ENCODE measurements at regions not wholly inside any gene's neighbourhood (a gene's known extent, or its start where the extent isn't known, plus 50 kb on each side); places are given as distances from the start of the nearest gene placed in this dataset.

DNA sequence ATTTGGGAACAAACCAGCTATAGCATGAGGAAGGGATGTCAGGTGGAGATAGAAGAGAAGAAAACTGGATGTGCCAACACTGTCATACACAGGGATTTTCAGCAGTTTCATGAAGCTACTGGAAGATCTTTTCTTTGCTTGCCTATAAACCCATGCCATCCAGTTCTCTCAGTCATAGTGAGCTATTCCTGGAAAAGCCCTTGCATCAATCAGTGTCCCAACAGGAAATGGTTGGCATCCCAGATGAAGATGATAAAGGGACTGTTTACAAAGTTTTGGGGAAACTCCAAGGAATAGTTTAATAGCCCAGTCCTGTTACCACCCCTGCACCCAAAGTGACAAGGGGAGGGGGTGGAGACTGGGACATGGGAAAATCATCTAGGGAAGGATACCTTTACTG is 58.5 kb upstream of the ARGLU1 start:
- Histone ChIP-seq H3K4me1 (ENCODE audit: control insufficient read depth in 1 of 2, insufficient read depth in 2 of 2, low read depth in 1 of 2, low read length in 1 of 2) (no peaks in the 10 kb centered on the region), H3K4me2 (no peak overlapping the region), H3K9me2 (no peaks in the 10 kb centered on the region), H3K9ac (no peak overlapping the region), H3K9me3 (no peaks in the 10 kb centered on the region), H3K27ac (ENCODE audit: low read depth in 2 of 2, low read length in 1 of 2) (no peak overlapping the region), H3K79me2 (ENCODE audit: insufficient read depth) (no peaks in the 10 kb centered on the region), H3K4me3 (ENCODE audit: low read depth in 2 of 2, low read length in 1 of 2) (no peak overlapping the region), H3K27me3 (ENCODE audit: insufficient read depth) (peaks cover 10% of the 10 kb centered on the region; the same call in 1 of the 2 replicates), H3K36me3 (replicated peaks in 1 of 2; ENCODE audit: control insufficient read depth in 1 of 2, insufficient read depth in 2 of 2, low read length in 1 of 2) (no peaks in the 10 kb centered on the region), H2AFZ (ENCODE audit: low read depth) (no peak overlapping the region), H4K20me1 (ENCODE audit: insufficient read depth) (no peaks in the 10 kb centered on the region), H3F3A (replicated peaks; ENCODE audit: insufficient read depth) (no peaks in the 10 kb centered on the region)
- POLR2A ChIA-PET = no interaction called here
- no peak for DNase-seq
- TF ChIP-seq, protein P1, sequence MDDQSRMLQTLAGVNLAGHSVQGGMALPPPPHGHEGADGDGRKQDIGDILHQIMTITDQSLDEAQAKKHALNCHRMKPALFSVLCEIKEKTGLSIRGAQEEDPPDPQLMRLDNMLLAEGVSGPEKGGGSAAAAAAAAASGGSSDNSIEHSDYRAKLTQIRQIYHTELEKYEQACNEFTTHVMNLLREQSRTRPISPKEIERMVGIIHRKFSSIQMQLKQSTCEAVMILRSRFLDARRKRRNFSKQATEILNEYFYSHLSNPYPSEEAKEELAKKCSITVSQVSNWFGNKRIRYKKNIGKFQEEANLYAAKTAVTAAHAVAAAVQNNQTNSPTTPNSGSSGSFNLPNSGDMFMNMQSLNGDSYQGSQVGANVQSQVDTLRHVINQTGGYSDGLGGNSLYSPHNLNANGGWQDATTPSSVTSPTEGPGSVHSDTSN (IDR thresholded peaks at IDR 0.05) = no peak
- TF ChIP-seq JUND (IDR thresholded peaks at IDR 0.05) (no peak), SIN3A (IDR thresholded peaks at IDR 0.05; ENCODE audit: borderline replicate concordance, low read depth, low read length) (no peak), RAD21 (IDR thresholded peaks at IDR 0.05; ENCODE audit: low read length) (no peak), YY1 (IDR thresholded peaks at IDR 0.05; ENCODE audit: low read depth) (no peak), FOXM1 (IDR thresholded peaks at IDR 0.05; ENCODE audit: low read depth) (no peak), SMC3 (IDR thresholded peaks at IDR 0.05; ENCODE audit: low read depth, low read length) (no peak), RXRA (IDR thresholded peaks at IDR 0.05; ENCODE audit: borderline replicate concordance, low read depth) (no peak), NRF1 (IDR thresholded peaks at IDR 0.05; ENCODE audit: low read depth, low read length) (no peak)
- TF ChIP-seq, protein P2, sequence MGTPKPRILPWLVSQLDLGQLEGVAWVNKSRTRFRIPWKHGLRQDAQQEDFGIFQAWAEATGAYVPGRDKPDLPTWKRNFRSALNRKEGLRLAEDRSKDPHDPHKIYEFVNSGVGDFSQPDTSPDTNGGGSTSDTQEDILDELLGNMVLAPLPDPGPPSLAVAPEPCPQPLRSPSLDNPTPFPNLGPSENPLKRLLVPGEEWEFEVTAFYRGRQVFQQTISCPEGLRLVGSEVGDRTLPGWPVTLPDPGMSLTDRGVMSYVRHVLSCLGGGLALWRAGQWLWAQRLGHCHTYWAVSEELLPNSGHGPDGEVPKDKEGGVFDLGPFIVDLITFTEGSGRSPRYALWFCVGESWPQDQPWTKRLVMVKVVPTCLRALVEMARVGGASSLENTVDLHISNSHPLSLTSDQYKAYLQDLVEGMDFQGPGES (IDR thresholded peaks at IDR 0.05; ENCODE audit: low read depth, low read length) = no peak
- TF ChIP-seq, protein P3, sequence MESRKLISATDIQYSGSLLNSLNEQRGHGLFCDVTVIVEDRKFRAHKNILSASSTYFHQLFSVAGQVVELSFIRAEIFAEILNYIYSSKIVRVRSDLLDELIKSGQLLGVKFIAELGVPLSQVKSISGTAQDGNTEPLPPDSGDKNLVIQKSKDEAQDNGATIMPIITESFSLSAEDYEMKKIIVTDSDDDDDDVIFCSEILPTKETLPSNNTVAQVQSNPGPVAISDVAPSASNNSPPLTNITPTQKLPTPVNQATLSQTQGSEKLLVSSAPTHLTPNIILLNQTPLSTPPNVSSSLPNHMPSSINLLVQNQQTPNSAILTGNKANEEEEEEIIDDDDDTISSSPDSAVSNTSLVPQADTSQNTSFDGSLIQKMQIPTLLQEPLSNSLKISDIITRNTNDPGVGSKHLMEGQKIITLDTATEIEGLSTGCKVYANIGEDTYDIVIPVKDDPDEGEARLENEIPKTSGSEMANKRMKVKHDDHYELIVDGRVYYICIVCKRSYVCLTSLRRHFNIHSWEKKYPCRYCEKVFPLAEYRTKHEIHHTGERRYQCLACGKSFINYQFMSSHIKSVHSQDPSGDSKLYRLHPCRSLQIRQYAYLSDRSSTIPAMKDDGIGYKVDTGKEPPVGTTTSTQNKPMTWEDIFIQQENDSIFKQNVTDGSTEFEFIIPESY (IDR thresholded peaks at IDR 0.05; ENCODE audit: borderline replicate concordance, low read depth) = no peak
- CTCF ChIA-PET = interaction anchor here (1.4 kb wide), 1 partner anchor 10 kb away, joined by 4 read pairs; no protein-coding TSS in a partner anchor

DNA sequence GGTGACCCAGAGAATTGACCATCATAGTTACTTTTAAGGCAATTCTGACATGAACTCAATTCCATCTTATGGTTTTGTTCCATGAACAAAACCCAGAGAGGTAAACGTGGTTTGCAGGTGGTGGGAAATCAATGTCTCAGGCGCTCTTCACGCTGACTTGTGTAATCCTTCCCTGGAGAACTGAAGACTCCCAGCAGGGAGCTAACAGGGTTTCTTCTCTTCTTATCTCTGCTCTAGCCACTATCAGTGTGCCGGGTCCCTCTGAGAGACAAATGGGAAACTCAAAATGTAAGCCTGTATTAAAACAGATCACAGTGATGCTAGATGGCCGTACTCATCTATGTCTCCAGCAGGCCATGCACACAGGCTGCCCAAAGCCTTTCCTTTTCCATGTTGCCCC is 57.6 kb upstream of the ARGLU1 start:
- Histone ChIP-seq H3K4me2 (no peak overlapping the region), H3K9me3 (no peaks in the 10 kb centered on the region), H3K36me3 (replicated peaks in 1 of 2; ENCODE audit: control insufficient read depth in 1 of 2, insufficient read depth in 2 of 2, low read length in 1 of 2) (no peaks in the 10 kb centered on the region), H3K79me2 (ENCODE audit: insufficient read depth) (no peaks in the 10 kb centered on the region), H3K27me3 (ENCODE audit: insufficient read depth) (peaks cover 15% of the 10 kb centered on the region; the same call in 1 of the 2 replicates), H3K4me1 (ENCODE audit: control insufficient read depth in 1 of 2, insufficient read depth in 2 of 2, low read depth in 1 of 2, low read length in 1 of 2) (no peaks in the 10 kb centered on the region), H4K20me1 (ENCODE audit: insufficient read depth) (no peaks in the 10 kb centered on the region), H3K9ac (no peak overlapping the region), H3K27ac (ENCODE audit: low read depth in 2 of 2, low read length in 1 of 2) (no peak overlapping the region), H3K4me3 (ENCODE audit: low read depth in 2 of 2, low read length in 1 of 2) (no peak overlapping the region), H3F3A (replicated peaks; ENCODE audit: insufficient read depth) (no peaks in the 10 kb centered on the region), H2AFZ (ENCODE audit: low read depth) (no peak overlapping the region), H3K9me2 (no peaks in the 10 kb centered on the region)
- WGBS (ENCODE audit: low lambda C conversion rate) = 36% methylated on average over 5 of the region's 5 CpGs
- no peak for DNase-seq
- no peak for TF ChIP-seq RXRA (IDR thresholded peaks at IDR 0.05; ENCODE audit: borderline replicate concordance, low read depth)
- TF ChIP-seq EP300 (IDR thresholded peaks at IDR 0.05; ENCODE audit: borderline replicate concordance in 1 of 2, low read depth in 1 of 2, low read length in 1 of 2) = no peak
- TF ChIP-seq ELF1 (IDR thresholded peaks at IDR 0.05) = no peak
- no peak for TF ChIP-seq NFIC (IDR thresholded peaks at IDR 0.05; ENCODE audit: borderline replicate concordance)
- no peak for TF ChIP-seq MEF2A (IDR thresholded peaks at IDR 0.05; ENCODE audit: borderline replicate concordance, low read depth)
- no peak for TF ChIP-seq GATA2 (CRISPR knock-in tag; IDR thresholded peaks at IDR 0.05)
- ChIA-PET POLR2A (no interaction called here), CTCF (interaction anchor here (1.4 to 2.7 kb wide), 2 partner anchors 9 to 11 kb away, joined by 4 to 12 read pairs; no protein-coding TSS in a partner anchor)
